HEK293T (cell line): ENCODE measurements at regions not wholly inside any gene's neighbourhood (a gene's known extent, or its start where the extent isn't known, plus 50 kb on each side); places are given as distances from the start of the nearest gene placed in this dataset.

Source experiments
- ARNT ChIP-seq: fragments of 450-650 bp; IDR thresholded peaks from 2 replicates; pipeline ENCODE4 v1.6.1; 2017; ENCODE audit warnings: mild to moderate bottlenecking
- BHLHE40 ChIP-seq: fragments of 450-650 bp; IDR thresholded peaks from 2 replicates; pipeline ENCODE4 v1.6.1; 2016; ENCODE audit warnings: mild to moderate bottlenecking, moderate library complexity, borderline replicate concordance
- ELF4 ChIP-seq: fragments of 450-650 bp; IDR thresholded peaks from 2 replicates; pipeline ENCODE4 v1.6.1; 2017; ENCODE audit warnings: antibody characterized with exemption
- FOXM1 ChIP-seq: fragments of 450-650 bp; IDR thresholded peaks from 2 replicates; pipeline ENCODE4 v1.6.1; 2017; ENCODE audit warnings: mild to moderate bottlenecking, borderline replicate concordance
- HDGF ChIP-seq: fragments of 450-650 bp; IDR thresholded peaks from 2 replicates; pipeline ENCODE4 v1.6.1; 2017; ENCODE audit warnings: antibody characterized with exemption, borderline replicate concordance
- LEF1 ChIP-seq: fragments of 450-650 bp; IDR thresholded peaks from 2 replicates; pipeline ENCODE4 v1.6.1; 2017; ENCODE audit warnings: mild to moderate bottlenecking, borderline replicate concordance
- NFRKB ChIP-seq: fragments of 450-650 bp; IDR thresholded peaks from 2 replicates; pipeline ENCODE4 v1.6.1; 2016; ENCODE audit warnings: mild to moderate bottlenecking, moderate library complexity
- PKNOX1 ChIP-seq: fragments of 450-650 bp; IDR thresholded peaks from 2 replicates; pipeline ENCODE4 v1.6.1; 2016
- SP1 ChIP-seq: fragments of 450-650 bp; IDR thresholded peaks from 2 replicates; pipeline ENCODE4 v1.6.1; 2017
- SUZ12 ChIP-seq: fragments of 450-650 bp; IDR thresholded peaks from 2 replicates; pipeline ENCODE4 v1.6.1; 2016; ENCODE audit warnings: mild to moderate bottlenecking
- TARDBP ChIP-seq: fragments of 450-650 bp; IDR thresholded peaks from 2 replicates; pipeline ENCODE4 v1.6.1; 2016
- ZNF384 ChIP-seq: fragments of 450-650 bp; IDR thresholded peaks from 2 replicates; pipeline ENCODE4 v1.6.1; 2016

GRCh38 chr16:77509796-77510195 is 75.0 kb upstream of the ADAMTS18 start:
- TF ChIP-seq BHLHE40: no peak
- no peak for TF ChIP-seq FOXM1
- no peak for TF ChIP-seq TARDBP
- no peak for TF ChIP-seq SP1
- TF ChIP-seq ELF4: no peak
- TF ChIP-seq PKNOX1: no peak
- TF ChIP-seq HDGF: no peak
- no peak for TF ChIP-seq ZNF384
- no peak for TF ChIP-seq NFRKB
- no peak for TF ChIP-seq SUZ12
- no peak for TF ChIP-seq ARNT
- TF ChIP-seq LEF1: no peak
